Mesothelial cell of epicardium (in vitro differentiated cells): ENCODE measurements at regions not wholly inside any gene's neighbourhood (a gene's known extent, or its start where the extent isn't known, plus 50 kb on each side); places are given as distances from the start of the nearest gene placed in this dataset.

Experiments used
- DNase-seq, 2 experiments: peaks; one replicate each; pipeline ENCODE4 v3.0.0; 2021; ENCODE audit warnings: low spot score in 2 of 2; ENCODE audit not compliant: unreplicated experiment in 2 of 2
- H3K27ac Mint-ChIP-seq: 2 replicates; pipeline ENCODE4 v1.8.0; 2021; ENCODE audit warnings: mixed read lengths
- H3K27me3 Mint-ChIP-seq: 2 replicates; pipeline ENCODE4 v1.8.0; 2021; ENCODE audit warnings: low read depth, mixed read lengths
- H3K36me3 Mint-ChIP-seq: 2 replicates; pipeline ENCODE4 v1.8.0; 2021; ENCODE audit warnings: mixed read lengths
- H3K4me1 Mint-ChIP-seq: 2 replicates; pipeline ENCODE4 v1.8.0; 2021; ENCODE audit warnings: mixed read lengths
- H3K4me3 Mint-ChIP-seq: 2 replicates; pipeline ENCODE4 v1.8.0; 2021; ENCODE audit warnings: mild to moderate bottlenecking, moderate library complexity, mixed read lengths
- H3K9me3 Mint-ChIP-seq: 2 replicates; pipeline ENCODE4 v1.8.0; 2021; ENCODE audit warnings: mixed read lengths
- CTCF ChIP-seq: fragments of 200-600 bp; sonication (generic); IDR thresholded peaks from one replicate; pipeline ENCODE4 v1.5.0; 2021; ENCODE audit warnings: antibody characterized with exemption; ENCODE audit not compliant: unreplicated experiment

GRCh38 chr3:176798680-176799079, 398.6 kb downstream of the TBL1XR1 start:
- H3K9me3 Mint-ChIP-seq, result peaks cover 6% of the 10 kb centered on the region

GRCh38 chr3:176796371-176796770, 400.9 kb downstream of the TBL1XR1 start:
- Mint-ChIP-seq H3K9me3 (peaks cover 6% of the 10 kb centered on the region), H3K27me3 (no peaks in the 10 kb centered on the region), H3K4me3 (no peak overlapping the region), H3K36me3 (peaks cover 9% of the 10 kb centered on the region), H3K4me1 (peaks cover 31% of the 10 kb centered on the region), H3K27ac (no peak overlapping the region)
- DNase-seq, result no peak
- no peak for TF ChIP-seq CTCF

More at GRCh38 chr3:176798680-176799079, 398.6 kb downstream of the TBL1XR1 start:
- Mint-ChIP-seq H3K27ac (no peak overlapping the region), H3K36me3 (peaks cover 9% of the 10 kb centered on the region), H3K27me3 (no peaks in the 10 kb centered on the region), H3K4me1 (peaks cover 31% of the 10 kb centered on the region), H3K4me3 (no peak overlapping the region)
- no peak for DNase-seq
- no peak for TF ChIP-seq CTCF

GRCh38 chr3:176795891-176796290, 401.4 kb downstream of the TBL1XR1 start:
- no peak overlapping the region for H3K27ac Mint-ChIP-seq
- peaks cover 9% of the 10 kb centered on the region for H3K36me3 Mint-ChIP-seq
- H3K4me3 Mint-ChIP-seq, result no peak overlapping the region
- no peak for TF ChIP-seq CTCF
- no peaks in the 10 kb centered on the region for H3K27me3 Mint-ChIP-seq
- DNase-seq, result no peak
- H3K4me1 Mint-ChIP-seq, result peaks cover 31% of the 10 kb centered on the region
- H3K9me3 Mint-ChIP-seq, result peaks cover 6% of the 10 kb centered on the region

GRCh38 chr3:176794406-176794805, 402.9 kb downstream of the TBL1XR1 start:
- Mint-ChIP-seq H3K27me3 (no peaks in the 10 kb centered on the region), H3K4me1 (peaks cover 30% of the 10 kb centered on the region), H3K27ac (no peak overlapping the region), H3K4me3 (no peak overlapping the region), H3K36me3 (no peaks in the 10 kb centered on the region), H3K9me3 (no peaks in the 10 kb centered on the region)
- no peak for TF ChIP-seq CTCF
- no peak for DNase-seq

- Mint-ChIP-seq H3K9me3 (no peaks in the 10 kb centered on the region), H3K36me3 (no peaks in the 10 kb centered on the region), H3K27ac (no peak overlapping the region), H3K4me3 (no peak overlapping the region), H3K27me3 (no peaks in the 10 kb centered on the region), H3K4me1 (peaks cover 10% of the 10 kb centered on the region)
- TF ChIP-seq CTCF, result no peak
- no peak for DNase-seq
Observed at GRCh38 chr3:176789947-176790346, 407.3 kb downstream of the TBL1XR1 start.

GRCh38 chr3:176789281-176789705, 408.0 kb downstream of the TBL1XR1 start:
- H3K27me3 Mint-ChIP-seq, result no peaks in the 10 kb centered on the region

More at GRCh38 chr3:176789281-176789705, 408.0 kb downstream of the TBL1XR1 start:
- TF ChIP-seq CTCF, result no peak
- H3K36me3 Mint-ChIP-seq, result no peaks in the 10 kb centered on the region
- H3K4me3 Mint-ChIP-seq, result no peak overlapping the region
- no peak overlapping the region for H3K27ac Mint-ChIP-seq
- DNase-seq, result no peak
- H3K4me1 Mint-ChIP-seq, result peaks cover 10% of the 10 kb centered on the region
- H3K9me3 Mint-ChIP-seq, result no peaks in the 10 kb centered on the region
